ENCODE measurements at regions not wholly inside any gene's neighbourhood (a gene's known extent, or its start where the extent isn't known, plus 50 kb on each side); places are given as distances from the start of the nearest gene placed in this dataset.

DNA sequence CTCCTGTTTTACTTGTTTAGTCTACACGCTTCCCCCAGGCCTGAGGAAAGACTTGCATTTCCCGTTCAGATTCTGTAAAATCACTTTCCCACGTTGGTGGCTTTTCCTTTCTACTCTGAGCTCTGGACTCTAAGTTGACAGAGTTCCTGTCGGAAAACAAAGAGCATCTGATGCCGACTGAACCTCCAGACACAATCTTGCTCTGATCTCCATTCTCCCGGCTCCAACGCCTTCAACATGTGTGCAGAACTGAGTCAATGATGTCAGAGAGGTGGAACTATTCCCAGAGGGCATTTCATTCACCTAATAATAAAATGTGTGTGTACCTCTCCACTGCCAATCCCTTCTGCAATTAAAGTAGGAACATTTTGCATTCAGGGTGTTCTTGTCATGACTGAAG, 147.7 kb downstream of the MIS18A start:
- no peak for TF ChIP-seq CTCF (IDR thresholded peaks at IDR 0.05; ENCODE audit: low read depth, low read length, missing control alignments)
- H3K4me3 ChIP-seq (ENCODE audit: low read depth, low read length) = no peak overlapping the region
- DNase-seq (ENCODE audit: low read depth) = no peak

- no peak overlapping the region for H3K4me3 ChIP-seq (ENCODE audit: low read depth, low read length)
- no peak for DNase-seq (ENCODE audit: low read depth)
- no peak for TF ChIP-seq CTCF (IDR thresholded peaks at IDR 0.05; ENCODE audit: low read depth, low read length, missing control alignments)
These were observed 148.6 kb downstream of the MIS18A start for GRCh38 chr21:32130031-32130891.

- no peak for DNase-seq (ENCODE audit: low read depth)
- TF ChIP-seq CTCF (IDR thresholded peaks at IDR 0.05; ENCODE audit: low read depth, low read length, missing control alignments) = no peak
- no peak overlapping the region for H3K4me3 ChIP-seq (ENCODE audit: low read depth, low read length)
These were observed 151.8 kb downstream of the MIS18A start for GRCh38 chr21:32127081-32127480.

DNA sequence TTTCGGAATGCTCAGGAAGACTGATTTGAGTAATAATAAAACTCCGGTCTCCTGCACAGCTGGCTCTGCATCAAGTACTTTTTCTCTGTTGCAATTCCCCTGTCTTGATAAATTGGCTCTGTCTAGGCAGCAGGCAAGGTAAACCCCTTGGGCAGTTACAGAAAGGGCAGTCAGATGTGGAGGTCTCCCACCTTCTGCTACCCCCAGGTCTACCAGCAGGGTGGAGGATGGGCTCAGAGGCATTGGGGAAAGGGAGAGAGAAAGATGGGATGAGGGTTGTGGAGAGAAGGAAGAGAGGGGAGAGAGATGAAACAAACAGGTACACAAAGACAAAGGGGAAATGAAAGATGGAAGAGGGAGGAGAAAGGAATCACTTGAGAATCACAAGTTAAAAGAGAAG, 156.8 kb downstream of the MIS18A start:
- no peak for TF ChIP-seq CTCF (IDR thresholded peaks at IDR 0.05; ENCODE audit: low read depth, low read length, missing control alignments)
- H3K4me3 ChIP-seq (ENCODE audit: low read depth, low read length) = no peak overlapping the region
- DNase-seq (ENCODE audit: low read depth) = no peak

DNA sequence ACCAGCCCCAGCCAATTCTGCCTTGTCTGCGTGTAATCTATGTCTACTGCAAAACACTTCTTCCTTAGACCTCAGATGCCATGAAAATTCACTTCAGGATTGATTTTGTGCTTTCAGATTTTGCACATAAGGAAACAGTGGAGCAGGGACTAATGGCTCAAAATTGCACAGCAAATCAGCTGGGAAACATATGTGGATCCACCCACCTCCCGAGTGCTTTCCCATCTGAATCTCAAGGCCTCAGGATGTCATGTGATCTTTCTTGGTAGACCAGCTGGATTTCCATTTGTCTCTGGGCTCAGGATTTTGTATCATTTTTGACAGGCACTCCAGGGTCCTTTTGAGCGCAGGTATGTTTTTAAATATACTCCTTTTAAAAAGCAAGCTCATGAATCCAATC, 158.6 kb downstream of the MIS18A start:
- no peak for DNase-seq (ENCODE audit: low read depth)
- H3K4me3 ChIP-seq (ENCODE audit: low read depth, low read length) = no peak overlapping the region
- no peak for TF ChIP-seq CTCF (IDR thresholded peaks at IDR 0.05; ENCODE audit: low read depth, low read length, missing control alignments)

GRCh38 chr21:32119811-32120210, 159.0 kb downstream of the MIS18A start:
- DNase-seq (ENCODE audit: low read depth) = no peak
- TF ChIP-seq CTCF (IDR thresholded peaks at IDR 0.05; ENCODE audit: low read depth, low read length, missing control alignments) = no peak
- no peak overlapping the region for H3K4me3 ChIP-seq (ENCODE audit: low read depth, low read length)

DNA sequence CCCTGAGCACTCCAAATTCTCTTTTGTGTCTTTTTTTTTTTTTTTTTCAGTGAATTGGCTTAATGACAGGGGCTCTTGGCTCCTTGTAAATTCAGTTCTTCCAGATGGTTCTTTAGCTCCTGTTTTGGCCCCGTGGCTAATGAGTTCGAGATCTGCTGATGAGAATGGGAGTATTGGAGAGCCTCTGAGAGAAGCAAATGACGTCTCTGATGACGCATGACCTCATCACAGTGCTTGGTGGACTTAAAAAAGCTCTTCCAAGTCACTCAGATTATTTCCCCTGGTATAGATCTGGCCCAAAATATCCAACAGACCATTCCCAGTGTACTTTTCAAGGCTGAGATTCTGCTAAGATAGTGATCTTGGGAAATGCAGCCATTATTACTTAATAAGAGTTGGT, 159.5 kb downstream of the MIS18A start:
- no peak for TF ChIP-seq CTCF (IDR thresholded peaks at IDR 0.05; ENCODE audit: low read depth, low read length, missing control alignments)
- no peak for DNase-seq (ENCODE audit: low read depth)
- no peak overlapping the region for H3K4me3 ChIP-seq (ENCODE audit: low read depth, low read length)
